Endothelial cell of umbilical vein (primary cell): ENCODE measurements at regions not wholly inside any gene's neighbourhood (a gene's known extent, or its start where the extent isn't known, plus 50 kb on each side); places are given as distances from the start of the nearest gene placed in this dataset.

Source experiments
- CTCF ChIP-seq, 2 donors: IDR thresholded peaks; 1 replicate in 1 of 2; 2 replicates in 1 of 2; pipeline ENCODE4 v1.5.1; 2011; ENCODE audit warnings: low read length in 2 of 2, mild to moderate bottlenecking in 2 of 2, moderate library complexity in 2 of 2, control low read depth in 1 of 2, inconsistent platforms in 1 of 2, low read depth in 1 of 2; ENCODE audit not compliant: insufficient read depth in 1 of 2; ENCODE audit errors: extremely low read depth in 1 of 2
- EZH2 ChIP-seq: IDR thresholded peaks from 2 replicates; pipeline ENCODE4 v1.6.1; 2012; ENCODE audit warnings: borderline replicate concordance, low read depth, mild to moderate bottlenecking, moderate library complexity, low read length, inconsistent platforms; ENCODE audit not compliant: severe bottlenecking
- MYC ChIP-seq: IDR thresholded peaks from one replicate; pipeline ENCODE4 v1.6.1; 2011; ENCODE audit warnings: mild to moderate bottlenecking, low read depth, low read length
- POLR2A ChIP-seq: IDR thresholded peaks from 2 replicates; pipeline ENCODE4 v1.6.1; 2012; ENCODE audit warnings: low read depth, mild to moderate bottlenecking, control low read depth, low read length

- TF ChIP-seq CTCF (IDR thresholded peaks at IDR 0.05; ENCODE audit: extremely low read depth in 1 of 2, insufficient read depth in 1 of 2, low read depth in 1 of 2, low read length in 2 of 2) (no peak), MYC (no peak), EZH2 (no peak), POLR2A (no peak)
These were observed 125.0 kb upstream of the TSHZ2 start for GRCh38 chr20:52847029-52847660.
